ENCODE measurements at regions not wholly inside any gene's neighbourhood (a gene's known extent, or its start where the extent isn't known, plus 50 kb on each side); places are given as distances from the start of the nearest gene placed in this dataset.

DNA sequence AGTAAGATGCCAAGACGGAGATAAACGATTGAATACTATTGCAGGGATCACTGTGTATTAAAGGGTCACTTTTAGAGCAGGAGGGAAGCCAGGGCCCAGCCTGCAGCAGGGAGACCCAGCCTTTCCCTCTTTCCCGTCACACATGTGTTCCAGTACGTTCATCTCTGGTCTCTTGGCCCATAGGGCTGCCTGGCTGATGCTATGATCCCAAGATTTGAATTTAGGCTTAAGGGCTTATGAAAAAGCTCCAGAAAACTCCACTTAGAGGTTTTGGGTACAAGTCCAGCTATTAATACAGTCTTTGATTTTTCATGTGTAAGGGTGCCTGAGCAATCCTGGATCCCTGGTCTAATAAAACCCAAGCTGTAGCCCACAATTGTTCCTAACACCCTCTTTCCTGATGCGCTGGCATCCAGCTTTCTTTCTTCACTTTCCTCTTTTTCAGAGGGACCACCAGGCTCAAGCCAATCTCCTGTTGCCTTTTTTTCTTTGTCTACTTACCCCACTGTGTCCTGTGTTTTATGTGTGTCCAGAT lies 359.6 kb upstream of the USP24 start:
- no peak for DNase-seq (ENCODE audit: unreplicated experiment)
- BruUV-seq (replicated peaks): no TSS peak
- H3K9me3 Mint-ChIP-seq (ENCODE audit: unreplicated experiment): no peaks in the 10 kb centered on the region
- TF ChIP-seq, protein P1, sequence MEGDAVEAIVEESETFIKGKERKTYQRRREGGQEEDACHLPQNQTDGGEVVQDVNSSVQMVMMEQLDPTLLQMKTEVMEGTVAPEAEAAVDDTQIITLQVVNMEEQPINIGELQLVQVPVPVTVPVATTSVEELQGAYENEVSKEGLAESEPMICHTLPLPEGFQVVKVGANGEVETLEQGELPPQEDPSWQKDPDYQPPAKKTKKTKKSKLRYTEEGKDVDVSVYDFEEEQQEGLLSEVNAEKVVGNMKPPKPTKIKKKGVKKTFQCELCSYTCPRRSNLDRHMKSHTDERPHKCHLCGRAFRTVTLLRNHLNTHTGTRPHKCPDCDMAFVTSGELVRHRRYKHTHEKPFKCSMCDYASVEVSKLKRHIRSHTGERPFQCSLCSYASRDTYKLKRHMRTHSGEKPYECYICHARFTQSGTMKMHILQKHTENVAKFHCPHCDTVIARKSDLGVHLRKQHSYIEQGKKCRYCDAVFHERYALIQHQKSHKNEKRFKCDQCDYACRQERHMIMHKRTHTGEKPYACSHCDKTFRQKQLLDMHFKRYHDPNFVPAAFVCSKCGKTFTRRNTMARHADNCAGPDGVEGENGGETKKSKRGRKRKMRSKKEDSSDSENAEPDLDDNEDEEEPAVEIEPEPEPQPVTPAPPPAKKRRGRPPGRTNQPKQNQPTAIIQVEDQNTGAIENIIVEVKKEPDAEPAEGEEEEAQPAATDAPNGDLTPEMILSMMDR (IDR thresholded peaks at IDR 0.05; ENCODE audit: unreplicated experiment): no peak
- POLR2A ChIA-PET: no interaction called here
- intact Hi-C loops (cut with micrococcal nuclease): no loop called here
- CTCF ChIA-PET: interaction anchor here (0.6 kb wide), 1 partner anchor 230 kb away, joined by 3 read pairs; no protein-coding TSS in a partner anchor
- H3K4me1 Mint-ChIP-seq (ENCODE audit: insufficient read depth, unreplicated experiment): peaks cover 17% of the 10 kb centered on the region
- H3K36me3 Mint-ChIP-seq (ENCODE audit: insufficient read depth, unreplicated experiment): no peaks in the 10 kb centered on the region
- H3K27ac Mint-ChIP-seq (ENCODE audit: low read depth, unreplicated experiment): no peak overlapping the region
- H3K27me3 Mint-ChIP-seq (ENCODE audit: insufficient read depth, unreplicated experiment): no peaks in the 10 kb centered on the region
- no peak overlapping the region for H3K4me3 Mint-ChIP-seq (ENCODE audit: unreplicated experiment)

DNA sequence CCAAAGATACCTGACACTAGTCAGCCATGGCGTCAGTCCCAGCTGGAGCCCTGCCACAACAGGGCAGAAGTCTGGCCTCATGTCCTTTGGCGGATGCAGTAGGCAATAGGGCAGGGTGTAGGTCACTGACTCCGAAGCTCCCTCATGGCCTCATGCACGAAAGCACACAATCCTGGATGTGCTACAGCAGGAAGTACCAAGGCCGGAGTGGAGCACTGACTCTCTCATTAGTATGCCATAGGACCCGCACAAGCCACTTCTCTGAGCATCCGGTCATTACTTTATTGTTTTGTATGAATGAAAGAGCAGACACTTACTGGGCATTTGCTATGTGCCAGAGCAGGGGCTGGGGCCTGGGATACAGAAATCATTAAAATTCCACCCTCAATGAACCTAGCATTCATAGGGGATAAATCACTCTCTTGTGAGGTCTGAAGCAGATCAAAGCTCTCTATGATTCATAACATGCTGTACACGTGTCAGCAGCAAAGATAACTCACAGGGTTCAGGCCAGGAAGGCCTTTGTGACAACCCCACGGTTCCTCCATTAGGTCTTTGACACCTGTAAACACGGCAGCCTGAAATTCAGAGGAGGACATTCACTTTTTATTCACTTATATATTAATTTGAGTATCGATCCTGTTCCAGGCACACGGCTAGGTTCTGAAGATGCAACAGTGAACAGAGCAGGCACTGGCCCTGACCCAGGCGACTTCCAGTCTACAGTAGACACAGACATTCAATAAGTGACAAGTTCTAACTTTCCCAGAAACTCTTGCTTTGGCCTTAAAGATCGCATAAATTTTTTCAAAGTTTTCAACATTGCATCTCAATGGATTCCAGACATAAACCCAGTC lies 357.9 kb upstream of the USP24 start:
- Mint-ChIP-seq H3K4me1 (ENCODE audit: insufficient read depth, unreplicated experiment) (peaks cover 11% of the 10 kb centered on the region), H3K36me3 (ENCODE audit: insufficient read depth, unreplicated experiment) (no peaks in the 10 kb centered on the region), H3K27ac (ENCODE audit: low read depth, unreplicated experiment) (peak overlapping the region; percentile 63), H3K27me3 (ENCODE audit: insufficient read depth, unreplicated experiment) (no peaks in the 10 kb centered on the region), H3K9me3 (ENCODE audit: unreplicated experiment) (no peaks in the 10 kb centered on the region), H3K4me3 (ENCODE audit: unreplicated experiment) (no peak overlapping the region)
- no TSS peak for BruUV-seq (replicated peaks)
- no peak for DNase-seq (ENCODE audit: unreplicated experiment)
- ChIA-PET CTCF (no interaction called here), POLR2A (no interaction called here)
- intact Hi-C loops (cut with micrococcal nuclease): no loop called here
- TF ChIP-seq, protein P1 (IDR thresholded peaks at IDR 0.05; ENCODE audit: unreplicated experiment): no peak

DNA sequence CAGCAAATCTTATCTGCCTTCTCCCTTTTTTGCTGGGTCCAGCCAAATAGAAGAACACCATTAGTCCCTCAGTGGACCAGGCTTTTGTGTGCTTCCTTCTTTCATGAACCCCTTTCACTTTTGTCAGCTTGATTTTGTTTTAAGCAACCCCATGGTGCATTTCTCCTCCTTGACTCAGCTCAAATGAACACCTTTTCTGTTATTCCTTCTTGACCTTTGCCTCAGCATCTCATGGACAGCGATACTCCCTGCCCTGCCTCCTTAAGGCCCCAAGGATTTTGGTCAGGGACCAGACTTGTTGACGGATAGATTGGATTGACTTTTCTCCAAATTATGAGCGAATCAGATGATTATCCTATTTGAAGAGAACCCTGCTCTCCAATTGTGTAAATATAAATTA lies 356.6 kb upstream of the USP24 start:
- H3K27ac Mint-ChIP-seq (ENCODE audit: low read depth, unreplicated experiment): no peak overlapping the region

DNA sequence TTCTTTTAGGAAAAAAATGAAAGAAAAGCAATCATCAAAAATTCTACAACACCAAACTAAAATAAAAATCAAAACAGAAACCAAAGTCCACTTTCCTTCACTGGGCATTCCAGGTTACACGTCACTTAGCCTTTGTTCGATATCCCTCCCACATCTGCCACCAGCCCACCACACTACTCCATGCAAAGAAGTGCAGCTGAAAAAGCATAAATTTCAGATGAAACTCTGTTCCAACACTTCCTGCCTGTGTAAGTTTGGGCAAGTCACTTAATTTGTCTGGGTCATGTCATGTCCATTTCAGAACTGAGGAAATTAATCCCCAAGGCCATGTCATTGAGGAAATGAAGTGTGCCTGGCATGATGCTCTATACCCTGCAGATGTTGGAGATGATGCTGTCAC lies 354.3 kb upstream of the USP24 start:
- TF ChIP-seq, protein P1 (IDR thresholded peaks at IDR 0.05; ENCODE audit: unreplicated experiment): no peak
- intact Hi-C loops (cut with micrococcal nuclease): no loop called here
- Mint-ChIP-seq H3K27me3 (ENCODE audit: insufficient read depth, unreplicated experiment) (no peaks in the 10 kb centered on the region), H3K4me1 (ENCODE audit: insufficient read depth, unreplicated experiment) (peaks cover 11% of the 10 kb centered on the region), H3K9me3 (ENCODE audit: unreplicated experiment) (peaks cover 8% of the 10 kb centered on the region), H3K36me3 (ENCODE audit: insufficient read depth, unreplicated experiment) (no peaks in the 10 kb centered on the region), H3K27ac (ENCODE audit: low read depth, unreplicated experiment) (no peak overlapping the region), H3K4me3 (ENCODE audit: unreplicated experiment) (no peak overlapping the region)
- CTCF ChIA-PET: no interaction called here
- POLR2A ChIA-PET: no interaction called here
- BruUV-seq (replicated peaks): no TSS peak
- DNase-seq (ENCODE audit: unreplicated experiment): no peak

More for the DNA sequence above, 356.6 kb upstream of the USP24 start:
- peaks cover 11% of the 10 kb centered on the region for H3K4me1 Mint-ChIP-seq (ENCODE audit: insufficient read depth, unreplicated experiment)
- H3K9me3 Mint-ChIP-seq (ENCODE audit: unreplicated experiment): peaks cover under 1% of the 10 kb centered on the region
- H3K4me3 Mint-ChIP-seq (ENCODE audit: unreplicated experiment): no peak overlapping the region
- POLR2A ChIA-PET: no interaction called here
- intact Hi-C loops (cut with micrococcal nuclease): no loop called here
- H3K27me3 Mint-ChIP-seq (ENCODE audit: insufficient read depth, unreplicated experiment): no peaks in the 10 kb centered on the region
- no TSS peak for BruUV-seq (replicated peaks)
- CTCF ChIA-PET: no interaction called here
- no peak for DNase-seq (ENCODE audit: unreplicated experiment)
- TF ChIP-seq, protein P1 (IDR thresholded peaks at IDR 0.05; ENCODE audit: unreplicated experiment): no peak
- H3K36me3 Mint-ChIP-seq (ENCODE audit: insufficient read depth, unreplicated experiment): no peaks in the 10 kb centered on the region

Measured in MCF 10A (cell line).